ENCODE measurements at regions not wholly inside any gene's neighbourhood (a gene's known extent, or its start where the extent isn't known, plus 50 kb on each side); places are given as distances from the start of the nearest gene placed in this dataset.

GRCh38 chr5:54741711-54742110 is 224.2 kb downstream of the SNX18 start:
- ATAC-seq = no peak

- ATAC-seq = no peak
Observed at GRCh38 chr5:54740141-54740540, 222.6 kb downstream of the SNX18 start.

DNA sequence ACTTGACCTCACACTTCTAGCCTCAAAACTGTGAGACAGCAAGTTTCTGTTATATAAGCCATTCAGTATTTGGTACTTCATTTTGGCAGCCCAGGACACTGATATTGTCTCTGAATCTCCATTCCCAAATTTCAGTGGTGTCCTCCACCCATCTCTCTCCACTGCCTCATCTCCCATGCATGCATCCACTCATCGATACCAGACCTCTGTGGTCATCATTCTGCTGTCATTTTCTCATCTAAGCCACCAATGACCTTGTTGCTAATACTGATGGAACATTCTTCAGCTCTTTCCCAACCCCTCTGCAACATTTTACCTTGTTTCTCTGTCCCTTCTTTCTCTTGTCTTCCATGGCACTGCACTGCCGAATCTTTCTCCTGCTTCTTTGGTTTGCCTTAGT is 221.8 kb downstream of the SNX18 start:
- ATAC-seq = no peak

DNA sequence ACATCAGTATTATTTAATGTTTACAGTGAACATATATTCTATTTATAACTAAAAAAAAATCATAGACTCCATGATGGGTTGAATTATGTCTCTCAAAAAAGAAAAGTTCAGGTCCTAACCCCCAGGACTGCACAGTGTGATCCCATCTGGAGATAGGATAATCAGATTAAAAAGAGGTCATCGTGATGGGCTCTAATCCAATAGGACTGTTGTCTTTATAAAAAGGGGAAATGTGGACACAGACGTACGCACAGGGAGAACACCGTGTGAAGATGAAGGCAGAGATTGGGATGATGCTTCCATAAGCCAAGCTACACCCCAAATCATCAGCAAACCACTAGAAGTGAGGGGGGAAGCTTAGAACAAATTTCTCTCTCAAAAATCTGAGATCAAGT is 221.4 kb downstream of the SNX18 start:
- no peak for ATAC-seq

GRCh38 chr5:54738118-54738972 is 220.8 kb downstream of the SNX18 start:
- peak; percentile 88 for ATAC-seq

- ATAC-seq = no peak
Observed at GRCh38 chr5:54736003-54736797, 218.6 kb downstream of the SNX18 start.

DNA sequence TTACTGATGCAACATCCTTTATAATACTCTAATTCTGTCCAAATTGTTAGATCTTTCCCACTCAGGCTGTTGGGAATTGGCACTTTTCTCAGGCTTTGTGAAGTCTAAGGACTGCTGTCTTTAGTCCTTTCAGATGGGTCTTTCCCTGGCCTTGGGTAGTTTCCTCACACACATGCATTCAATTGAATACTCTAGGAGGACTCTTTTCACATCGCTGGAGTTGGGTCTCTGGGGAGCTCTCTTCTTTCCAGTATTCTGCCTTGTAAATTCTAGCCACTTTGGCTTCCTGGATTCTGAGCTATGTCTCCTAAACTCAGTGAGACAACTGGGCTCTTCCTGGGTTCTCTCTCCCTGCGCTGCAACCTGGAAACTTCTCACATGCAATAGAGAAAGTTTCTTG is 215.5 kb downstream of the SNX18 start:
- ATAC-seq = no peak

GRCh38 chr5:54732108-54732507 is 214.5 kb downstream of the SNX18 start:
- ATAC-seq = no peak

- no peak for ATAC-seq
Observed at GRCh38 chr5:54728588-54728915, 211.0 kb downstream of the SNX18 start.

DNA sequence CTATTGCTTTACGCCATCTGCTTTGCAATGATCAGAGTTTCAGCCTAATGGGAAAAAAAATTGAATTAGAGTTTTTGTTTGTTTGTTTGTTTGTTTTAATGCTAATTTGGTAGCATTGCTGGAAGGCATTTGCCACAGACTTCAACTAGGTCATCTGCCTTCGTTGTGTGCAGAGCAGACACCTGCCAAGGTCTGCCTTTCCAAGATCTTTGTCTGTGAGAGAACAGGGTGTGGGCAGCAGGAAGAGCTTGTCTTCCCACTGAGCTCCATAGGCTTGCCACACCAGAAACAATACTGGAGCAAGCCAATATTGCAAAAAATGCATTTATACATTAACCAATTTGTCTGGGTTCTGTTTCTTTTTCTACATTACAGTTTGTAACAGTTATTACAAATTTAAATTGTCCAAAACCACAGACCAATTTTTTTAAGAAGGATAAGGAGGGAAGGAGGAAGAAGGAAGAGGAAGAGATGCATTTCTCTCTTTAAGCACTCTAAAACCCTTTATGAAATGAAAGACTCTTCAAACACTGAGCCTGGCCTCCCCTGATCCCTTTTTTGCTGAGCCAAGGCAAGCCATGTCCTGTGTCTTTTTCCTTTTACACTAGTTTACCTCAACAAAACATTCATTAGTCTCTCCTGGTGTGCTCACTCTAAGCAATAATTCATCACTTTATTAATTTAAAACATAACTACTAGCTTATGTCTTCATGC is 210.5 kb downstream of the SNX18 start:
- peak; percentile 88 for ATAC-seq

GRCh38 chr5:54725391-54726280 is 208.1 kb downstream of the SNX18 start:
- peak; percentile 29 for ATAC-seq

DNA sequence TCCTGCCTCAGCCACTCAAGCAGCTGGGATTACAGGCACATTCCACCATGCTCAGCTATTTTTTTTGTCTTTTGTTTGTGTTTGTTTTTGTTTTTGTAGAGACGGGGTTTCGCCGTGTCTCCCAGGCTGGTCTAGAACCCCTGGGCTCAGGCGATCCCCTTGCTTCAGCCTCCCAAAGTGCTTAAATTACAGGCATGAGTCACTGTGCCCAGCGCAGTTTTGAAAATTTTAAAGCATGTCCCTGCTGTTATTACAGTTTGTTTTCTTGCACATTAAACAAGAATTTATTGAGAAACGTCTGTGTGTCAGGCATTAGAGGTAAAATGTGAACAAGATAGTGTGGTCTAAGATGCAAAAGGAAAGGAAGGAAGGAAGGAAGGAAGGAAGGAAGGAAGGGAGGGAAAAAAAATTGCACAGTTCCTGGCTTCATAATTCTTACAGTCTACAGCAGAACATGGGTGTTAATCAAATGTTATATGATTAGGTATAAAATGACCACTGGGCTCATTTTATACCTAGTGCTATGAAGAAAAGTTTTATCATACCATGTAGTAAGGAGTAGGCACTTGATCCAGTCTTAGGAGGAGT is 205.4 kb downstream of the SNX18 start:
- ATAC-seq = no peak

GRCh38 chr5:54721951-54722654 is 204.5 kb downstream of the SNX18 start:
- no peak for ATAC-seq

- no peak for ATAC-seq
Observed at GRCh38 chr5:54721116-54721515, 203.6 kb downstream of the SNX18 start.

GRCh38 chr5:54720341-54720740 is 202.8 kb downstream of the SNX18 start:
- ATAC-seq = no peak

GRCh38 chr5:54719384-54720283 is 202.1 kb downstream of the SNX18 start:
- ATAC-seq = peak; percentile 57

DNA sequence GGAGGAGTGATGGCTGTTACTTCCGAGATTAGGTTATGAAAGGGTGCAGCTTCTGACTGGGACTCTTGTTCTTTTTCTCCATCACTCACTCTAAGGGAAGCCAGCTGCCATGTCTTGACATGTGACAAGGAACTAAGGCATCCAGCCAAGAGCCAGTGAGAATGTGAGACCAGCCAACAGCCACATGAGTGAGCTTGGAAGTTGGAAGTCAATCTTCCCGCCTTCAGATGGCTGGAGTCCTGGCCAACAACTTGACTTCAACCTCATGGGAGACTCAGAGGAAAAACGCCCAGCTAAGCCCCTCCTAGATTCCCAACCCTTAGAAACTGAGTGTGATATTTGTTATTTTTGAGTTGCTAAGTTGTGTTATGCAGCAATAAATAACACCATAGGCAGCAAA is 201.1 kb downstream of the SNX18 start:
- peak; percentile 45 for ATAC-seq

- ATAC-seq = no peak
Observed at GRCh38 chr5:54717870-54718269, 200.3 kb downstream of the SNX18 start.

DNA sequence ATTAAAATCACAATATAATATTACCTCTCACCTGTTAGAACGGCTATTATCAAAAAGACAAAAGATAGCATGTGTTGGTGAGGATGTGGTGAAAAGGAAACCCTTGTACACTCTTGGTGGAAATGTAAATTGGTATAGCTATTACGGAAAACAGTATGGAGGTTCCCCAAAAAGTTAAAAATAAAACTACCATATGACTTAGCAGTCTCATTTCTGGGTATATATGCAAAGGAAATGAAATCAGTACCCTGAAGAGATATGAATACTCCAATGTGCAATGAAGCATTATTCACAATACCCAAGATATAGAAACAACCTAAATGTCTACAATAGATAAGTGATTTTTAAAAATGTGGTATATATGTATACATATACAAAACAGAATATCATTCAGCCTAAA is 199.9 kb downstream of the SNX18 start:
- no peak for ATAC-seq

DNA sequence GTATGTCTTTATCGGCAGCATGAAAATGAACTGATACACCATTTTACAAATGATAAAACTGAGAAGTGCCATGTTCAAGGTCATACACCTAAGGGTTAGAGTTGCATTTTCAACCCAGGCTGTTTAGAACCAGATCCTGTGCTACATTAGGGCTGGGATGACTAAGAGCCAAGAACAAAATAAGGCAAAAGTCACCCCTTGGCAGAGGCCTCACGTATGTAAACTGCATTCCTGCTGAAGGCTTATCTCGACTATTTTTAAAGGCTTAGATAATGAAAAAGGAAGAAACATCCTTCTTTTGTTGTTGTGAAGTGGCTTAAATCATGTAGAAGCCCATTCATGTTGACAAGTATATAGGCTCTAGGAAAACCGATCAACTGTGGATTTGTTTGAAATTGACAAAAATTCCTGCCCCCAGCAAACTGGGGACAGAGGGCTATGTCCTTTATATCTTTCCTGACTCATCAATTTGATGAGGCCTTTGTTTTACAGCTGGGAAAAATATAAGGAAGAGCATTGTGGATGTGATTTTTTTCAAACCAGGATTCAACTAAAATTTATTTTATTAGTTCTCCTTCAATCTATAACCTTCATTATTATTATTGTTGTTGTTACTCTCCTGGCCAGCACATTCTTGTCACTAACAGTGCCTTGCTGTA is 196.5 kb downstream of the SNX18 start:
- ATAC-seq = no peak

All from esophagus mucosa (tissue), 1 donor.